Cerebellar nuclear complex (tissue), 1 donor: ENCODE measurements at regions not wholly inside any gene's neighbourhood (a gene's known extent, or its start where the extent isn't known, plus 50 kb on each side); places are given as distances from the start of the nearest gene placed in this dataset.
"Not testable (repeated sequence)": the region's sequence is repeated elsewhere in the genome, so short reads cannot be mapped to it uniquely, and the experiment has no call there.

Source experiments
- DNase-seq, 2 experiments: peaks; one replicate each; lab custom pipeline; 2025; lab: John Stamatoyannopoulos, UW

GRCh38 chr1:226461087-226461486 lies 53.2 kb upstream of the PARP1 start:
- DNase-seq = no peak

- DNase-seq = no peak
Observed at GRCh38 chr1:226463925-226464586, 56.2 kb upstream of the PARP1 start.

GRCh38 chr1:226464587-226464971 lies 56.7 kb upstream of the PARP1 start:
- not testable (repeated sequence) for DNase-seq

- DNase-seq = no peak
Observed at GRCh38 chr1:226466296-226466695, 58.4 kb upstream of the PARP1 start.

- DNase-seq = no peak
Observed at GRCh38 chr1:226467443-226467842, 59.5 kb upstream of the PARP1 start.

- no peak for DNase-seq
Observed at GRCh38 chr1:226470921-226471866, 63.3 kb upstream of the PARP1 start.

GRCh38 chr1:226473325-226473724 lies 65.4 kb upstream of the PARP1 start:
- no peak for DNase-seq

- DNase-seq = no peak
Observed at GRCh38 chr1:226474041-226474440, 66.1 kb upstream of the PARP1 start.

GRCh38 chr1:226474443-226475141 lies 66.7 kb upstream of the PARP1 start:
- no peak for DNase-seq

- no peak for DNase-seq
Observed at GRCh38 chr1:226475142-226475511, 67.2 kb upstream of the PARP1 start.

GRCh38 chr1:226476066-226476465 lies 68.2 kb upstream of the PARP1 start:
- no peak for DNase-seq

- DNase-seq = no peak
Observed at GRCh38 chr1:226476648-226477319, 68.9 kb upstream of the PARP1 start.

GRCh38 chr1:226479474-226479873 lies 69.1 kb upstream of the STUM start:
- DNase-seq = no peak

GRCh38 chr1:226480461-226480860 lies 68.1 kb upstream of the STUM start:
- DNase-seq = no peak

GRCh38 chr1:226481133-226481532 lies 67.4 kb upstream of the STUM start:
- no peak for DNase-seq

- no peak for DNase-seq
Observed at GRCh38 chr1:226482196-226482595, 66.4 kb upstream of the STUM start.

GRCh38 chr1:226482975-226483700 lies 65.4 kb upstream of the STUM start:
- DNase-seq = no peak

- peak; percentile 86 to 91 for DNase-seq
Observed at GRCh38 chr1:226485192-226485591, 63.4 kb upstream of the STUM start.

GRCh38 chr1:226486161-226486560 lies 62.4 kb upstream of the STUM start:
- DNase-seq = no peak

- DNase-seq = no peak
Observed at GRCh38 chr1:226487921-226488320, 60.6 kb upstream of the STUM start.

GRCh38 chr1:226489718-226490425 lies 58.7 kb upstream of the STUM start:
- DNase-seq = no peak
